GM21515 (cell line): ENCODE measurements at regions not wholly inside any gene's neighbourhood (a gene's known extent, or its start where the extent isn't known, plus 50 kb on each side); places are given as distances from the start of the nearest gene placed in this dataset.
A peak's percentile ranks its signal among the peaks of the same experiment; 100 is the strongest.

Source experiments
- ATAC-seq: cut with Tn5 transposase; IDR thresholded peaks from one replicate; pipeline ENCODE4 v1.9.1; 2021; ENCODE audit not compliant: unreplicated experiment

DNA sequence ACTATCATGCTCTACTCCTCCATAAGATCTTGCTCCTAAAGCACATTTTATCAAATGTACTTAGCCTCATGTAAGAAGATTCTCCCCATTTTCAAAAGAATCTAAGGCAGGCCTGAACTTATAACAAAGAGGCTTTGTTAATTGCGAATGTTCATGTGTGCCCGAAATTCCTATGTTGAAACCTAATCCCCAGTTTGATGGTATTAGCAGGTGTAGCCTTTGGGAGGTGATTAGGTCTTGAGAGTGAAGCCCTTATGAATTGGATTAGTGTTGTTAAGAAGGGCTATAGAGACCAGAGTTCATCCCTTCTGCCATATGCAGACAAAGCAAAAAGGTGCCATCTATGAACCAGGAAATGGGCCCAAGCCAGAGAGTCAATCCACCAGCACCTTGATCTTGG lies 234.5 kb downstream of the PAX3 start:
- no peak for ATAC-seq

DNA sequence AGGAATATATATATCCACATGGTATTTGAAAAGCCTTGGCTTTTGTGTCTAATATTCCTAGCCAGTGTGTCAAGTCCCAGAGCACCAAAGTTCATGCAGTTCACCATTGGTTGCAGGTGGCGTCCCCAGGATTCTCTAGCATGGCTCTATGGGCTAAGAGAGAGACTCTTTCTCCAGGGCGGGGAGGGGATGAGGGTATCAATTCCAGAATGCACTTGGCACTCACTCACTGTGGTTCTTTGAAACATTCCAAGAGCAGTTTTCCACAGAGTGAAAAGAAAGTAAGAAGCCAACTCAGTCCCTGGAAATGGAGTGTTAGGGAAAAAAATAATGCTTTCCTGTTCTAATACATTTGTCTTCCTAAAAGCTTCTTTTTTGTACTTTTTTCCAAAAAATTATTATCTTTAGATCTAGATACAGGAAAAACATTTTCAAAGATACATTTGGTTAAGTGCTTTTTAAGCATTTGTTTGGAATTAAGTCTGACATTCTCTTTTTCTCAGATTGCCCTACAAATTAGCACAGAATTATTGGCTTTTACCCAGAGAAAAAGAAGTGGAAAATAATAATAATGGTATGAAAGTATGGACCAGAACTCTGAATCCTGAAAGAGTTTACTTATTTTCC lies 239.9 kb downstream of the PAX3 start:
- no peak for ATAC-seq

DNA sequence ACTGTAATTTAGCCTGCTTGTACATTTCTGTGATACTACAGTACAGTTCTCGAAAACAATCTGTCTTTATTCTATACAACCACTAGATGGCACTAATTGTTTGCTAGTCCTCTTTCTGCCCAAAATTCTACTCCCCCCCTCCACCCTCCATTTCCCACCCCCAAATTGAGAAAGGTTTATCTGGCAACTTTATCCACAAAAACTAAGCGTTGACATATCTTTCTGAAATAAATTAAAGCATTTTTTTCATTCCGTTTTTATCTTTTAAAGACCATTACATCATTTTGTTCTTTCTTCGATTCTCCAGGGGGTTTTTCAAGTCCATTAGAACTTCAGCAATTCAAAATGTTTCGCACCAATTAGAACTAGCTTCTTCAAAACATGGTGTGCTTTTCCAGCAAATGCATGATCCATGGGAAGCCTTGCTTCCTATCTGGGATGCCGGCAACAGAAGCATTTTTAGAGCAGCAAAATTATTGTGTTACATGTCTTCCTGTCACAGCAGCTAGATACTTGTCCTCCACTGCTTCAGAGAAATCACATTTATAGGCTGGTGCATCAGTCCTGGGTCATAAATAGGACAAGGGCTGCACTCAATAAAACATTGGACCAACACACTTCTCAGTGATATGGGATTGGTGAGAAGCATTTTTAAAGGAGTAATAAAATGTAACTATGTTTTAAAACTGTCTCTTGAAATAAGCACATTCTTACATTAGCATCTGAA lies 241.3 kb downstream of the PAX3 start:
- ATAC-seq = no peak

- ATAC-seq = no peak
Measured at GRCh38 chr2:222055328-222055727, 243.5 kb downstream of the PAX3 start.

GRCh38 chr2:222054813-222055212 lies 244.0 kb downstream of the PAX3 start:
- ATAC-seq = no peak

DNA sequence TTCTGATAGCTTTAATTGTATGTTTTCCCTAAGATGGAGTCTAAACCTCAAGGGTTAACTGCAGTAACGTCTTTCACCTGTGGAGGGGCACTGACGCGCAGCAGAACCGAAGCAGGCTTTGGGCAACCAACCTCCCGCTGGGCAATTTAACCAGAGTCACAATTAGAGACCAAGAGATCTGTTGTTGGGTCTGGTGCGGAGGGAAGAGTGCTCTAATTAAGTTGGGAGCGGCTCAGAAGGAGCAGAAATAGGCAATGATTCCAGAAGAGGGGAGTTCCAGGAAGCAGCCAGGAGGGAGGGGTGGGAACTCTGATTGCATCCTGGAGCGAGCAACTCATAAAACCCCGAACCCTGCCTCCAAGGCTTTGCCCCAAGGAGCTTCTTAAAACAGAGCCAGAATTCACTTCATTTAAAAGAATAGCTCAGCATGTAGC lies 245.8 kb downstream of the PAX3 start:
- ATAC-seq = peak; percentile 58

- ATAC-seq = no peak
Measured at GRCh38 chr2:222050981-222051380, 247.8 kb downstream of the PAX3 start.

GRCh38 chr2:222049946-222050345 lies 248.9 kb downstream of the PAX3 start:
- no peak for ATAC-seq

DNA sequence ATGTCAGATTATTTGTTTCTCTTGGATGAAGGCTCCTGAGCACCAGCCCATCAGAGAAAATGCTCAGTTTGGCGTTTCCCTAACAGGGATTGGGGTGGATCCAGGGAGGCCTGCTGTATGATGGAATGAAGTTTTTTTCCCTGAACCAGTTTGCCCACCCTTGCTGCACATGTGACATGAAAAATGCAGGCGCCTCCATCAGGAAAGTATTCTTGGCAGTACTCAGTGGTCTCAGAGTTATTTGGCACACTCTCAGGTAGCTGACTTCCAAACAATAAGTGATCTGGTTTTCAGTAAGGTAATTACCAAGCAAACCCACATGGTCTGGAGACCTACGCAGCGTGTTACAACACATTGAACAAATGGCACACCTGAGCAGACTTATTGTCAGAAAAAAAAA lies 254.9 kb downstream of the PAX3 start:
- ATAC-seq = no peak

DNA sequence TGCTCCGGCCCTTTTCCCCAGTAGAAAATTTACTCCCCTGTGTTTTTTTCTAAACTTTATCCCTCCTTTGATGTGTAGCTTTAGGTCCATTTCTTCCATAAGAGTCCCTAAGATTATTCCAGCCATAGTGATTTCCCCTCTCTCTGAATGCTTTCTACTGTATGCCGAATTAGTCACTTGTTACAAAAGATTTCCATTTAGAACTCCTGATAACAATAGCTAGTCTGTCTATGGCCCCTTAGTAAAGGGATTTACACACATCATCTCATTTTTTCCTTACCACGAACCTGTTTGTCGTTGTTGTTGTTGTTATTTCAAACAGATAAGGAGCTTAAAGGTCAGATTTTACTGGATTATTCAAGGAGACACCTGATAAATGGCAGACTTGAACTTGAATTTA lies 256.1 kb downstream of the PAX3 start:
- ATAC-seq = no peak

DNA sequence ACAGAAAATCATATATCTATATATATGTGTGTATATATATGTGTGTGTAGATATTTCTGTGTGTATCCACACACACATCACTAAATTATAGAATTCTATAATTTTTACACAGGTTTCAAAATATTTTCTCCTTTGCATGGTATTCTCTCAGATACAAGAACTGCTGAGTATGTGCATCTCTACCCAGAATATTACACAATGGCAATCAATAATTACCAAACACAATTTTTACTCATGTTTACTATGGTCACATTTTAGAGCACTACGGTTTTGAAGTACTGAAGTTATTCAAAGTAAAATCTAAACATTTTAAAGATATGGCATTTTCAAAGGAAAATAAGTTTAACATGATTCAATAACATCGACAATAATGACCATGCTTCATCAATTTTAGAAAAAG lies 258.5 kb downstream of the PAX3 start:
- ATAC-seq = no peak

- ATAC-seq = no peak
Measured at GRCh38 chr2:222039821-222040220, 259.0 kb downstream of the PAX3 start.

- no peak for ATAC-seq
Measured at GRCh38 chr2:222038067-222038802, 260.6 kb downstream of the PAX3 start.

DNA sequence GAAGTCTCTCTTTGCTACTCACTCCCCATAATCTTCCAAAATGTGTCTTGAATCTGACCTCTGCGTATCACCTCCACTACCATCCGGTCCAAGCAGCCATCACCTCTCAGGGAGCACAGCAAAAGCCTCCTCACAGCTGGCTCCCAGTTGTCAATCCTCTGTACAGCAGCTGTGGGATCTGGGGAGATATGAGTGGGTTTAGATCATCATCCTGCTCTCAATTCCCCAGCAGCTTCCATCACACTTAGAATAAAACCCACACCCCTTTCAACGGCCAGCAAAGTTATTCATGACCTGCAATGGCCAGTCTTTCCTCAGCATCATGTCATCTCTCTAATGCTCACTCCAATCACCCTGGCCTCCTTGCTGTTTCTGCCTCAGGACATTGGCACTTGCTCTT lies 261.6 kb downstream of the PAX3 start:
- ATAC-seq = no peak

DNA sequence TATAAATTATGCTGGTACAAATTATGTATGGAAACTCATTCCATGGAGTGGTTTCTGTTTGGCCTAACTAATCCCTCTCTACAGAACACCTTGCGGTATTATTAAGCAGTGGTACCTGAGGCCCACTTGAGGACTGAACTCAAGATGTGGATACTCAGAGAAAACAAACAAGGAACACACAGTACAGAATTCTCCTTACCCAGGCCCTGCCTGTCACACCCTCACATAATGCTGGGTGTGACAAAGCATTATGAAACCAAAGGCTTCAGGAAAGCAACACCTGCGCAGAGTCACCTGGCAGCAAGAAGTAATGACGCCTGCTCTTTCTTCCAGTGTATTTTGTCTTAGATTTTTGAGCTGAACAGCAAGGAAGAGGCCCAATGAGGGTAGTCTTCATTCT lies 264.7 kb downstream of the PAX3 start:
- ATAC-seq = no peak

- no peak for ATAC-seq
Measured at GRCh38 chr2:222033541-222033940, 265.3 kb downstream of the PAX3 start.

DNA sequence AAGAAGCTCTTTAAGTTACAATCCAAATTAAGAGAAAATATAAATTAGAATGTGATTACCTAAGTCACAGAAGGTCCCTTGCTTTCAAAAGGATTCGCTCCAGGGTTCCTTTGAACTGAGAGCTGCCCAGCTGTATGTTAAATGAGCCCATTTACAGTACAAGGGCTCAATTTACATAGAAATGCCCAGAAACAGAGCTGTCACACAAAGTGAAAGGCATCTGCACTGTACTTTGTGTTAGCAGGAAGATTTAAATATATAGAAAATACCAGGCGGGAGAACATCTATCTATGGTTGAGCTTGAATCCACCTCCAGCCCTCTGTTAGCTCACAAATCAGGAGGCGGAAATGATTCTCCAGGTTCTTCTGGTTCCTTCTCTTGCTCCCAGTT lies 272.9 kb downstream of the PAX3 start:
- no peak for ATAC-seq

DNA sequence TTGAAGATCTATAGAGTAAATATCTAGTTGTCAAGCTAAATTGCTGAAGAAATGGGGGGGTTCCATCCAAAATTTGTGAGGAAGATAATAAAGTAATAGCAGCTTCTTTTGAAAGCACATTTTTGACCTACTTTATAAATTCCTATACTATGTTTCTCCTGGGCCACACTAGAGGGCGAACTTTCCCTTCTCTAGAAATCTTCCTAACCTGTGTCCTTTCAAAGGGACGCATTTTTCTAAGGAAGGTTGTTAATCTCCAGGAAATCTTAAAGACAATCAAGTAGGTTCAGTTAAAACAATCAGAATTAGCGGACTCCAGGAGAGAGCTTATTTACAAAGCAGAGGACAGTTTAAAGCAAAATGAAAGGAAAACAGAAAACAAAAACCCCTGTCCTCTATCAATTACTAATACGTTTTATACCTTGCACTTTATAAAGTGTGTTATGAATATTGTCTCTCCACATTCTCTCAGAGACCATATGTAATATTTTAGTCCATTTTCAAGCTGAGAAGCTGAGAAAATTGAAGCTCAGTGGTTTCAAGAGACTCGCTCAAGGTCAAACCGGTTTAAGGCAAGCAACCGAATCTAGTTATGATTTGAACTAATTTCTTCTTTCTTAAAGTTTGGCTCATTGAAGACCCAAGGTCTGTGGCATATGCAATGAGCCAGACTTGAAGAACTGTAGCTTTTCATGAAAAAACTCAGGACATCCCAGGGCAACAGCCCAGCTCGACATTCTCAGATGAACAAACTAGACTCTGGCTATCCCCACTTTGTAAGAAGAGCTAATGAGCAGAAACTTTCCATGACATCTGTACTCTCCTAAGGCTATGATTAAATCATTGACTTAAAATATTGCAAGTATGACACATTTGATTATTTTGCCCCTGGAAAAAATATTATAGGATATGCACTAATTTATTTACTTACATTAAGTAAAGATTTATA lies 273.6 kb downstream of the PAX3 start:
- ATAC-seq = peak; percentile 62

- ATAC-seq = no peak
Measured at GRCh38 chr2:222017252-222017850, 281.4 kb downstream of the PAX3 start.

DNA sequence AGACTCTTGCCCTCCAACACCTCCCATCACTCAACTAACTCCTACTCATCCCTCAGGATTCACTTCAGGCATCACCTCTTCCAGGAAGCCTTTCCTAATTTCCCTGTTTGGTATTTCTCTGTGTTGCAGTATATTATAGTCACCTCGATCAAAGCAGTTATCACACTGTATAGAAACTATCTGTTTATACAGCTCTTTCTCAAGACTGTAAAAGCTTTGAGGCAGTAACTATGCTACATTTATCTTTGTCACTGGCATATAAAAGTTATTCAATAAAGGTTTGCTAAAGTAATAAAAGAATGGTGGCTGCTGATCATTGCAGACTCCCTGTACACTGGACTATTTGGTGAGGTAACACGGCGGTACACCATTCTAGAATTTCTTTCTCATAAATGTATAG lies 284.9 kb downstream of the PAX3 start:
- no peak for ATAC-seq

- no peak for ATAC-seq
Measured at GRCh38 chr2:222000326-222000725, 298.5 kb downstream of the PAX3 start.
